Suprapubic skin (tissue), 3 donors: ENCODE measurements at regions not wholly inside any gene's neighbourhood (a gene's known extent, or its start where the extent isn't known, plus 50 kb on each side); places are given as distances from the start of the nearest gene placed in this dataset.

Experiments used
- CTCF ChIP-seq, 2 donors: fragments of 200-600 bp in 1 of 2; fragments of 450-650 bp in 1 of 2; sonication (generic) in 1 of 2; IDR thresholded peaks; one replicate each; pipeline ENCODE4 v1.5.1; 2016 to 2019; ENCODE audit warnings: antibody characterized with exemption in 2 of 2, mild to moderate bottlenecking in 1 of 2, moderate library complexity in 1 of 2
- EP300 ChIP-seq: sonication (generic); formaldehyde crosslinking; IDR thresholded peaks from one replicate; pipeline ENCODE4 v1.6.1; 2017; ENCODE audit warnings: antibody characterized with exemption
- POLR2A ChIP-seq, 2 donors: fragments of 450-650 bp; IDR thresholded peaks; one replicate each; pipeline ENCODE4 v1.6.1; 2017; ENCODE audit warnings: antibody characterized with exemption in 2 of 2, mild to moderate bottlenecking in 2 of 2, moderate library complexity in 2 of 2

DNA sequence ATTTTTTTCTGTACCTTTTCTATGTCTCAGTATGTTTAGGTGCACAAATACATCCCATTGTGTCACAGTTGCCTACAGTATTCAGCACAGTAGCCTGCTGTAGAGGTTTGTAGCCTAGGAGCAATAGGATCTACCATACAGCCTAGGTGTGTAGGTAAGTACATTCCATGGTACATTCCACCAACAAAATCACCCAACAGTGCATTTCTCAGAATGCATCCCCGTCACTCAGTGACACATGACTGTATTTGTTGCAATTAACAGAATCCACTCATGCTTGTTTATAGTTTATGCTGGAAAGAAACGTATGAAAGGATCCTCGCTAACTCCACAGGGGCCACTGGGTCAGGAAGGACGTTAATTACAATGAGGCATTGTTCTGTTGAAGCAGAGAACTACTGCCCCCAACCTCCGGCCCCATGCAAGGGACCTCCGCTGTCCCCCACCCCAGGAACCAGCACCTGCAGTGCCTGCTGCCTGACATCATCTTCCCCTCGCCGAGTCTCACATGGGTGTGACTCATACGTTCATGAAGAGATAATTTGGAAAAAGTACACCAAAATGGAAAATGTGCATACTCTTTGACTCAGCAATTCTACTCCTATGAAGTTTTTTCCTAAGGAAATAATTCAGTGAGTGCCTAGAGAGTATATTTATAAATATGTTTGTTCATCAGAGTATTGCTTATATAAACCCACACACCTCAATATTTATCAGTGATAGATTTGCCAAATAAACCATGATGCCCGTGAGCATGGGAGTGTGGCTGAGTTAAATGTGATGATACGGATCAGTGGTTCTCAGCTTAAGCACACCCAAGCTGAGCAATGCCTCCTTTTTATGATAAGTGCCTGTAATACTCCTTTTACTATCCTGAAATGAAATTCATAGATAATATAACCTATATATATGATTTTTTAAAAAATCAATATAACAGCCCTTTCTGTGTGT, 156.4 kb upstream of the ECI2 start:
- TF ChIP-seq CTCF (IDR thresholded peaks at IDR 0.05) (no peak), POLR2A (IDR thresholded peaks at IDR 0.05) (no peak), EP300 (no peak)
